ENCODE measurements at regions not wholly inside any gene's neighbourhood (a gene's known extent, or its start where the extent isn't known, plus 50 kb on each side); places are given as distances from the start of the nearest gene placed in this dataset.
"Not testable (repeated sequence)": the region's sequence is repeated elsewhere in the genome, so short reads cannot be mapped to it uniquely, and the experiment has no call there.

DNA sequence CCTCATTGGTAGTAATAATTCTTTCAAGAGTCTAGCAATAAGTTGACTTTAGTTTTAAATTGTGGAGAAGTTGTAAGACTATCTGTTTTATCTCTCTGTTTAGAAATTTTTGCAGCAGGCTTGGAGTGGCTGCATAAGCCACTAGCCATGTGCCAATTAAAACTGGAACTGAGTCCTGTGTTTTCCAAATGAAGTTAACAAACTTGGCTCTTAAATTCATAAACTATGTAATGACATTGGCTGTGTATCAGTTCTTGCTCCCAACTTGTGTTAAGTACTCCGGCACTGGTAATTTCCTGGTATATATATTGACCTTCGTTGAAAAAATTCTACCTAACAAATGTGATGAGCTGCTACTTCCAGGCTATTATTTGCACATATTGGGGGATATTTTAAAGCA, 420.4 kb downstream of the GBA3 start:
- DNase-seq (ENCODE audit: low read depth), result no peak

DNA sequence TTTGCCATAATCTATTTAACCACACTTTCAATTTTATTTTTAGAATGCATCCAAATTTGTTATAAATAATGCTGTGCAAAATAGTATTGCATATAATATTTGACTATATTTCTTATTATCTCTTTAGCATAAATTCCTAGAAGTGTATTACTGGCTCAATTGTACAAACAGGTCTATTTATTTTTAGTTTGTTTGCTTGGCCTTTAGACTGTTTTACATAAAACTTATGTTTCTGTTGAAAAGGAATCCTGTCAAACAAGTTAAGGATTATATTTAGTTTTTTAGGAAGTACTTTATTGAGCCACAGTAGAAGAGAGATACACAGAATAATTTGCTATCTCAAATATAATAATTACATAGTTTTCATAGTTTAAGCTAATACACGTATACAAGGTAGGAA, 413.8 kb downstream of the GBA3 start:
- DNase-seq (ENCODE audit: low read depth), result no peak

DNA sequence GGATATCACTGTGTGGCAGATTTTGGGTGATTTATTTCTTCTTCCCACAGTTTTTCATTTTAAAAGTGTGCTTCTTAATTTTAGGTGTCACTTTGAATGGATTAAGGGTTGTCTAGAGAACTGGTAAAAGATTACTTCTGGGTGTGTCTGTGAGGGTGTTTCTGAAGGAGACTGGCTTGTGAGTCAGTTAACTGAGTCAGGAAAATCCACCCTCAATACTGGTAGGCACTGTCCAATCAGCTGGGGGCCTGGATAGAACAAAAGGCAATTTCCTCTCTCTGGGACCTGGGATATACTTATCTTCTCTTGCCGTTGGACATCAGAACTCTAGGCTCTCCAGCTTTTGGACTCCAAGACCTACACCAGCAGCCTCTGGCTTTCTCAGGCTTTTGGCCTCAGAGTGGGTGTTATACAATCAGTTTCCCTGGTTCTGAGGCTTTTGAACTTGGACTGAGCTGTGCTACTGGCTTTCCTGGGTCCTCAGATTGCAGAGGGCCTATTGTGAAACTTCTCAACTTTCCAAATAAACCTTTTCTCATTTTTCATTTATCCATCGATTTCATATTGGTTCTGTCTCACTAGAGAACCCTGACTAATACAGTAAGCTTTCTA, 413.1 kb downstream of the GBA3 start:
- DNase-seq (ENCODE audit: low read depth), result peak; percentile 59

DNA sequence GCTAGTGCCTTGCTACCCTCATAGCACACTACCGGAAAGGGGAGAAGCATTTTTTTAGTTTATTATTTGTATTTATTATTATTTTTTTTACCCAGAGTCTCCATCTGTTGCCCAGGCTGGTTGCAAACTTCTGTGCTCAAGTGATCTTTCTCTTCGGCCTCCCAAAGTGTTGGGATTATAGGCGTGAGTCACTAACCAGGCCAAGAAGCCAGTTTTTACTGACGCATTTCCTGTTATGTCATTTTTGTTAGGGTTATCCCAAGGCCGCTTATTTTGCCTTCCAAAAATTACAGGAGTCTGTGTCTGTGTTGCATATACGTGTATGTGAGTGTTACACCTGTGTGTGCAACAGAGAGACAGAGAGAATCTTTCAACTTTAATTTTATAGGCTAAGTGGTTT, 404.5 kb downstream of the GBA3 start:
- peak; percentile 84 for DNase-seq (ENCODE audit: low read depth)

DNA sequence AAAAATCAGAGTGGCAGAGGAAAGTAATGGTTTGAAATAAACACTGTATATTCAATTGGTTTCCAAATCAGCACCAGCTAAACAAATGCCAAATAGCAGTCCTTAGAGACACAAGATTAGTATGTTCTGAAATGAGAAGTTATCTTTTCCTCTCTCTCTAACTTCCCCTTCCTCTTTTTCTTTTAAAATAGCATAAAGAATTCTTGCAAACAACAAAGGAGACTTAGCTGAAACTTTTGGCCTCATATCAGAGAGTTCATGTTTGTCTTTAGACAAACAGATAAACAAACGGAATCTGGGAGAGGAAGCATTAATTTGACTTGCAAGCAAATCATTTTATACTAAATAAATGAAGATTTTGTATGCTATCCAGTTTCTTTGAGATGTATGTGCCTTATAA, 399.0 kb downstream of the GBA3 start:
- no peak for DNase-seq (ENCODE audit: low read depth)

DNA sequence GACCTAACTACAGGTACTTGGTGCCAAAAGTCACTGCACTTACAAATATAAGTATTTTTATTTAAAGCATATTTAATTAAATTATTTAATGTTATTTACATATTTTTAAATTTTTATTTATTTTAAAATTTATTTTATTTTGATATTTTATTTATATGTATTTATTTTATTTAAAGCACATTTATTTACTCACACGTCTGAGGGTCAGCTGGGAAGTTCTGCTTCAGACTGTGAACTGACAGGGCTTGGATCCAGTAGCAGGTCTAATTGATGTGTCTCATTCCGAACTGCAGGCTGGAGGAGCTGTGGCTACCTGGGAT, 392.5 kb downstream of the GBA3 start:
- no peak for DNase-seq (ENCODE audit: low read depth)

DNA sequence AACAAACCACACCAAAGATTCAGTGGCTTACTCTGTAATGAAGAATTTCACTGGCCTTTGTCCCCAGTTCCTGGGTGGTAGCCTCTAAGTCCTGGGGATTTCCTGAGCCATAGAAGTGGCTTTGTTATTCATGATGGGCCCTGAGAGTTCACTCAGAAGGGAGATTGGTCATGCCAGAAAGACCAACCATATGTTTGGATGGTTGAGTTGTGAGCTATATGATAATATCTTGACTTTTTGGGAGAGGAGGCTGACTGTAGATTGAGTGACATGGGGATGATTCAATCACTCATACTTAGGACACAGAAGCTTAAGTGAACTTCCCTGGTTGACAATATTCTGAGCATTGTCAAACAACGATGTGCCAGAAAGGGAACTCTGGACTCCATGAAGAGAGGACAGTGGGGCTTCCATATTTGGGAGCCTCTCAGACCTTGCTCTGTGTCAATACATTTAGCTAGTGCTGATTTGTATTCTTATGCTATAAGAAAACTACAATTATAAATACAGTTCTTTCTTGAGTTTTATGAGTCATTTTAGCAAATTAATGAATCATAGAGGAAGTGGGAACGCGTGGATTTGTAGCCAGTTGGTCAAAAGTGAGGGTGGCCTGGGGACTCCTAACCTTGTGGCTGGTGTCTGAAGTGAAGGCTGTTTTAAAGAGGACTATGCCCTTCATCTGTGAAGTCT, 392.0 kb downstream of the GBA3 start:
- peak; percentile 78 for DNase-seq (ENCODE audit: low read depth)

DNA sequence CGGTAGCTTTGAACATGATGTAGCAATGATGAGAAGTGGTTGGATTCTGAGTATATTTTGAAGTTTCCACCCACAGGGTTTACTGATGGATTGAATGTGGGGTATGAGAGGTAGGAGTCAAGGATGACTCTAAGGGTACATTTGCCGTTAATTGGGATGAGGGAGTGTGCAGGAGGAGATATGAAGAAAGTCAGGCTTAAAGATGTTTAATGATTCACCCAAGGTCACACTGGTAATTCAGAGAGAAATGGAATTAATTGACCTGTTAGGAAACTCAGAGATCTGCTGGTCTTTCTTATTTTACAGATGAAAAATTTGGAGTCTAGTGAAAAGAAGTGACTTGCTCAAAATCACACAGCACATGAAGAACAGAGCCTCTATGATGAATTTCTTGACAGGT, 390.7 kb downstream of the GBA3 start:
- DNase-seq (ENCODE audit: low read depth), result no peak

DNA sequence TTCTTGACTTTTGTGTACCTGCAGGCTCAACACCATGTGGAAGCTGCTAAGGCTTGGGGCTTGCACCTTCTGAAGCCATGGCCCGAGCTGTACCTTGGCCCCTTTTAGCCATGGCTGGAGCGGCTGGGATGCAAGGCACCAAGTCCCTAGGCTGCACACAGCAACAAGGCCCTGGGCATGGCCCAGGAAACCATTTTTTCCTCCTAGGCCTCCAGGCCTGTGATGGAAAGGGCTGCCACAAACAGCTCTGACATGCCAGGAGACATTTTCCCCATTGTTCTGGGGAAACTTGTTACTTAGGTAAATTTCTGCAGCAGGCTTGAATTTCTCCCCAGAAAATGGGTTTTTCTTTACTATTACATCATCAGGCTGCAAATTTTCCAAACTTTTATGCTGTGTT, 387.4 kb downstream of the GBA3 start:
- not testable (repeated sequence) for DNase-seq (ENCODE audit: low read depth)

DNA sequence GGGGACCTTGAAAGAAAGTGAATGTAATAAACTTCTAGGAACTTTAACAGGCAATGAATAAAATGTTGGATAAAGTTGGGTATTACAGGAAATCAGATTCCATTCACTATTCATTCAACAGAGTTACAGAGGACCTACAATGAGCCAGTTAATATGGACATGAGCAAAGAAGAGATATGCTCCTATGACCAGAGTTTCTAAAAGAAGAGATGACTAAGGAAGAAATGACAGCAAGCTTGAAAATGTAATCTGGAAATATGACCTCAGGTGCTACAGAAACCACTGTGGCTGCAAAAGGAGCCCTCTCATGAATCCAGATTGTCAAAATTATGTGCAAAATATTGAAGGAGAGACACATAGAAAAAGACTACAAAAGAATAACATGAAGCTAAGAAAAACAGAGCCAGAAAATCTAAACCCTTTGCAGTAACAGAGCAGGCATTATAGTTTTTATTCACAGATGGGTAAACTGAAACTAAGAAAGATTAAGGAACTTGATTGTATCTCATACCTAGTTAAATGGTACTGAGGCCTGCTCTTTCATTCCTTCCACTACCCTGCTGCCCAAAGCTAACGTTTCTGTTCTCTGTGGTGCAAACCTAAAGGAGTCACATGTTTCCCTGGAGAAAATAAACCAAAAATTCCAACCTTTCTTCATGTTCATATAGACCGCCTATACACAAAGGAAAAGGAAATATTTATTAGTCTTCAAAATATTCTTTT, 378.3 kb downstream of the GBA3 start:
- DNase-seq (ENCODE audit: low read depth), result no peak

DNA sequence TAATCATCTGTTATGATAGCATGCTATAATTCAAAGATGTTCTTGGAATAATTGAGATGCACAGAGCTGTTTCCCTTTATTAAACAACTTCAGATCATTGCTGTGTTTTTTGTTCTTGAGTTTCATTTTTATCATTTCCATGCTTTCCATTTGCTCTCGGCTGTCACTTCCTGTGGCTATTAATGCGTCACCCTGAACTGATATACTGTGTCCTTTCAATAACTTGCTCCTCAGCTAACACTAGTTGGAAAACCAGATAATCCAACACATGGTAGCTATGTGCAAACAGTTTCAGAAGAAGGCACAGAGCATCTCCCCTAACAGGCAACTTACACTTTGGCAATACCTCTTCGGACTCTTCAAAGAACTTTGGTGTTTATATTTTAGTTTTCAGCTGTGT, 376.0 kb downstream of the GBA3 start:
- no peak for DNase-seq (ENCODE audit: low read depth)

DNA sequence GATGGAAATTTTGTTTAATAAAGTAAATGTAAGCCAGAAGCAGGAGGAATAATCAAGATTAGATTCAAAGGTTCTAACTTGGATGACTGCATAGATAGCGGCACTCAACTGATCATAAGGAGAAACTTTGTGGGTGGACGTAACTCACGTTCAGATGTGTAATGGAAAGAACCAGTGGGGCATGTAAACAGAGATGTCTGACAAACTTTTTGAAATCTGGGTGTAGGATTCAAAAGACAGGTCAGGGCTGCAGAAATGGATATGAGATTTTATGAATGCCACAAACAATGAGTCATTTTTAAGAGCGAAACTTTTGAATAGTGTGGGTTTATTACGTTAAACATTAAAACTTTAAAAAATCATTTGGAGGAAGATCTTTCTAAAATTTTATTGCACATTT, 375.6 kb downstream of the GBA3 start:
- no peak for DNase-seq (ENCODE audit: low read depth)

DNA sequence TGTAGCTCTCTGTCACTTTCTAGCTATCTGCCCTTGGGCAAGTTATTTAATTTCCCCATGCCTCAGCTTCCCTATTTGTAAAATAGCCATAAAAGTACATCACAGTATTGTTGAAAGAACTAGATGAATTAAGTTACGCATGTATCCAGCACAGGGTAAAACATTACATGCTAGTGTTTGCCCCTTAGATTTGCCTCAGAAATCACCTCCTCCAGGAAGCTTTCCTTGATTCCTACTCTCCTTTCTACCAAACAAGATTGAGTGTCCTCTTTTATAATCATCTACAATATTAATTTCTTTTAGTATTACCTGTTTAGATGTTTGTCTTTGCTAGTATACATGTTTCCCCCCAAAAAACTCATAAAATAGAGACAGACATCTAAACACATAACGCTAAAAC, 369.5 kb downstream of the GBA3 start:
- no peak for DNase-seq (ENCODE audit: low read depth)

DNA sequence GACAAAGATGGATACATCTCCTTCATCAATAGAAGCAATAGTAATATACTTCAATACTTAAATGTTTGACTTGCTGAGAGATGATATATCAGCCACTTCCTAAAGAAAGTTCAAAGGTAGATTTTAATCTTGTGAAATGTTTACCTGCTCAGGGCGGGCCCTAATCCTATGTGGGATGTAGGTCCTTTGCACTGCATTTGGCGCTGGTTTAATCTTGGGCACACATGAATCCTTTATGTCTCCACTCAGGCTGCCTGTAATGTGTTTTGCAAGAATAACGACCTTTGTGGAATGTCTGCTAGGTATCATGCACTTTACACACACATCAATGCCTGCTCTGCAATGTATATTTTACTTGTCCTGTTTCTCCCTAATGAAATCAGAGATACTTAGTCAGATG, 368.7 kb downstream of the GBA3 start:
- DNase-seq (ENCODE audit: low read depth), result no peak

DNA sequence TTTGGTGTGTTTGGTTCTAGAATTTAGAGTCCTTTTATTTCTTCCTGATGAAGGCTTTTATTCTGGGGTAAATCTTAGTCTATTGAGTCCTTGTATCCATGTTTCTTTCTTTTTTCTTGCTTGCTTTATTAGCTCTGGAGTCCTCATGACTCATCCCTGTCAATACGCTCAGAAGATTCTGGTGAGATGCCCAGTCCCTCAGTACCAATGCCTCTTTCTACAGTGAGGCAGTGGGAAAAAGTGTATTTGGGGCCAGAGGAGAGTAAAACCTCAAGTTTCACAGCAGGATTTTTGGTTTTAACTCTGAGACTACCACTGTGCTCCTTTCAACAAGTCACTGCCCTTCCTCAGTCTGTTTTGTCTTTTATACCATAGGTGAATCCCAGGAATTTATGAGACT, 368.0 kb downstream of the GBA3 start:
- DNase-seq (ENCODE audit: low read depth), result peak; percentile 52

DNA sequence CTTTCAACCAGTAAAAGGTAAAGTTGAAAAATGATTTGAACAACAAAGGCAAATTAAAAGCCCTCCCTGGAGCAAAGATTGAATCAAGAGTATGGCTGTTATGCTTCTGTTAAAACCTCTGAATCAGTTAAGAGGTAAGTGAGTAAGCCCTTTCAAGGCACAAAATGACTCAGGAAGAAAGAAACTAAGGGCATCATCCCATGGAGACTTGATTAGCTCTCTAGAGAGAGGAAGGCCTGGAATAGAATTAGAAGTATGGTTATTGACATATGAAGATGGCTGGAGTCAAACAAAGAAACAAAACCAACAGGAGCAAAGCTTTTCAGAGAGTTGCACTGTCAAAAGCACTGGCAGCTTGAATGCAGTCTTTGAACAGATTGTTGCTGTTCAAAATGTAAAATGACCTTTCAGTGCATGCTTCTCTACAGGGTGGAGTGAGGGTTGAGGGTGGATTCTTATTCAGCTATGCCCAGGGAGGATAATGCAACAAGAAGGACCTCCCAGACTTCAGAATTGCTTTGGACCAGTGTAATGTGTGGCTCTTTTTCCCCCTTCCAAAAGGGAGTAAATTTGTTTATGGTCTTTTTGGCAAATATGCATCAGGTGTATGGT, 365.5 kb downstream of the GBA3 start:
- peak; percentile 9 for DNase-seq (ENCODE audit: low read depth)

DNA sequence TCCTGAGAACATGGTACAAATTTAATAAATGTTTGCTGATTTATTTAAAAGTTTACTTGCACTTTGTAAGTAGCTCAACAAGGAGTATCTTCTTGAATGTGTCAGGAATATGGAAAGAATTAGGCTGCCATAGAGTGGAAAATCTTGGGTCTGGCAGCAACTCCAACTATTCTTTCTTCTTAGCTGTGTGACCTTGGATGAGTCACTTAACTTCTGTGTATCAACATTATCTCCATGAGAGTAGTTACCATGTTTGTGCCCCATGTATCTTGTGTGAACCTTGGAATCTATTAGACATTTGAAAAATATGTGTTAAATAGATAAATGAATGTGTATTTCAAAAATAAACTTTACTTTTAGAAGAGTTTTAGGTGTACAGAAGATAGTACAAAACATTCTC, 348.8 kb downstream of the GBA3 start:
- no peak for DNase-seq (ENCODE audit: low read depth)

DNA sequence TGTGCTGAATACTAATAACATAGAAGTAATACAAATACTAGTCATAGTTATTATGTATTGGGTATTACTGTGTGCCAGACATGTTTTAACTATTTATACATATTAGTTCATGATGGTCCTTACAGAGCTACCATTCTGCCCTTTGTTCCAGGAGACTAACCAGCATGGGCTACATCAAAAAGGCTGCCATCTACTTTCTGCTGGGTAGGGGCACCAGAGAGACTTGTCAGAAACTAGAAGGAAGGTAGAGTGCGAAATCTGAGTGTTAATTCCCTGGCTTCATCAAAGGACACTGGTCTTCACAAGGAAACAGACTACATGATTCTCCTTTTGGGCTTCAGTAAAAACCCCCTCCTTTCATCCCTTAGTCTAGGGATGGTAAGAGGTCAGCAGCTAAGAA, 347.8 kb downstream of the GBA3 start:
- DNase-seq (ENCODE audit: low read depth), result no peak

DNA sequence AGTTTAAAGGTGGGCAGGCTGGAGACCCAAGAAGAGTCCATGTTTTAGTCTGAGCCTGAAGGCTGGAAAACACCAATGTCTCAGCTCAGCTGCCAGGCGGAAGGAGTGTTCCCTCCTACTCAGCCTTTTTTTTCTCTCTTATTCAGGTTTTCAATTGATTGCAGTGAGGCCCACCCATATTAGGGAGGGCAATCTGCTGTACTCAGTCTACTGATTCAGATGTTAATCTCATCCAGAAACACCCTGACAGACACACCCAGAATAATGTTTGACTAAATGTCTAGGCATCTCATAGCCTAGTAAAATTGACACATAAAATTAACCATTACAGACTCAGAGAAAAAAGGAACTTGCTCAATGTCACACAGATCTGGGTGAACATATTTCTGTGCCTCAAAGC, 347.1 kb downstream of the GBA3 start:
- no peak for DNase-seq (ENCODE audit: low read depth)

DNA sequence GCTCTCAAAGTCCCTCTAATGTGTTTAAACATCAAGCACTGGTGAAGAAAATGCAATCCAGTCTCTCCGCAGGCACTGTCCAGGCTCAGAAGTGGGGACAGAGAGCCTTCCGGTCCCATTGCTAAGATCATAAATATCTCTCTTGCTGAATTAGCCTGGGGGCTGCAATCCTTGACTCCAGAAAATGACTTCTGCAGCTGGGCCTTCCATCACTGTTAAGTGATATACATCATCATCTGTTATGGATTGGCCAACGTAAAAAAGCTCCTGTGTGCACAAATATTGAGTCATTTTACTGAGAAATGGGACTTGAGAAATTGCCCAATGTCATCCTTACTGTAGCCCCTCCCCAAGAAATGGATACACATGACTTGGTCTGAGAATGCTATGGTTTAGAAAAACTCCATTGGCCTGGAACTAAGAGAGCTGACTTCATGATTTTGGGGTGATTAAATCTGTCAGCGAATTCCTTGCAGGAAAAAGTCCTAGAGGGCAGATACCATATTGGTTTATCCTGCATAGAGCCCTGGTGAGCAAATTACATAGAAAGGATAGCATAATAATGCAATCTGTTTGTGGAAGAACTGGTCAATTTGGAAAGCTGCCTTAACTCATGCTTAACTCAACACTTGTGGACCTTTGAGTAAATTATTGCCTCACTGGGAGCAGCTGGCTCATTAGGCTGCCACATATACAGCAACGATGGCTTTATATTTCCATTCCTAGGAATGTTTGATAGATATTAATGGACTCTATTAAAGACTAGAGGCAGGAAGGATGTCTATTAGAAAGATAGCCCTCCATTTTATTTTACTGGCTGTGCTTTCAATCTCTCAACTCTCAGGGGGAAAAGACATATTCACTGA, 346.1 kb downstream of the GBA3 start:
- no peak for DNase-seq (ENCODE audit: low read depth)

DNA sequence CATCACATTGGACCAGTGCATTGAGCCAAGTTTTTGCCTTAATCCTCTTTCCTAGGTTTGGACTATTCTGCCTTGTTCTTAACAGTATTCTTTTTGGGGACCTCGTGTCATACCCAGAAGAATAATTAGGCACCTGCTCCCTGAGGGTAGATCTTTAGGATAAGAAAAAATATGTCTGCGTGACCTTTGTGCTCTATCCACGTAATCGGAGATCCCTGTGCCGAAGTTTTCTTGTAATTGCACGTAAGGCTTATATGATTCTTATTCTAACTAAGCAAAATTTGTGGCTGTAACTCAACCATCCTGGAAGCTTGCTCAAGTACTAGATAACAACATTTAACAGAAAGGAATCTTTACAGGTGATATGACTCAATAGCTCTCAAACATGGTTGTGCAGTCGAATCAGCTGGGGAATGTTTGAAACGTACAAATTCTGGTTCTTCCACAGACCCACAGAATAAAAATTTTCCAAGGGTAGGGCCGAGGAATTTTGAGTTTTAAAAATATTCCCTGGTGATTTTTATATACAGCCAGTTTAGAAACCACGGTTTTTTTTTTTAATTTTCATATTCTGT, 344.3 kb downstream of the GBA3 start:
- no peak for DNase-seq (ENCODE audit: low read depth)

Measured in HT1080 (cell line).